SIG-M5 treated with dmso at 0.1 percent for 504 hours (cell line): ENCODE measurements at regions not wholly inside any gene's neighbourhood (a gene's known extent, or its start where the extent isn't known, plus 50 kb on each side); places are given as distances from the start of the nearest gene placed in this dataset.

Experiments used
- DNase-seq: peaks from one replicate; lab custom pipeline; 2025; ENCODE audit not compliant: unreplicated experiment; lab: John Stamatoyannopoulos, UW

DNA sequence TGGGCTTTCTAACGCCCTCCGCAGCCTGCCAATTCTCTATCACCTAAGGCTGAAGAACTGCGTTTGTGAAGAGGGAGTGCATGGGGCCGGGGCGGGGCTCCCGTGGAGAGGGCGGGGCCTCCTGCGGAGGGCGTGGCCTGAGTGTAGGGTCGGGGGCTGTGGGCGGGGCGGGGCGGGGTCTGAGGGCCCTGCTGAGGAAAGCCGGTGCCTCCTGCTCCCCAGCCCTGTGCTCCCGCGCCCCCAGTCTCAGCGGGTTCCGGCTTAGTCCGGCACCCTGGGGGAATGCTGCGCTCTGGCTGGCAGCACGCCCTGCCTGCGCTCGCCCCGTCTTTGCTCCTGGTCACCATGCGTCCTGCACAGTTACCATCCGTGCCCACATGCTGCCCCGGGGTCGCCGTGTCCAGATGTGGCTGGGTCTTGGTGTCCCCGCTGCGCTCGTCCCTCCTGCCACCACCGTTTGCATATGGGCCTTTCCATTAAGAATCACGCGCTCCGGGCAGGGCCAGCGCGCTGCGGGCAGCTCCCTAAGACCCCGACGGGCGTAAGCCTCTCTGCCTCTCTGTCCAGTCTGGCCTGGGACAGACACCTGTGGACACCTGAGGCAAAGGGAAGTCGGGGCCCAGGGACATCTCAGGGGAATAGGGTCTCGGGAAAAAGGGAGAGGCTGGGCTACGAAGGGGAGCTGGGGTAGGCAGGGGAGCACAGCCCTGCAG is 144.0 kb upstream of the RET start:
- DNase-seq: no peak

- DNase-seq: no peak
Observed at GRCh38 chr10:42933448-42934340, 143.2 kb upstream of the RET start.

DNA sequence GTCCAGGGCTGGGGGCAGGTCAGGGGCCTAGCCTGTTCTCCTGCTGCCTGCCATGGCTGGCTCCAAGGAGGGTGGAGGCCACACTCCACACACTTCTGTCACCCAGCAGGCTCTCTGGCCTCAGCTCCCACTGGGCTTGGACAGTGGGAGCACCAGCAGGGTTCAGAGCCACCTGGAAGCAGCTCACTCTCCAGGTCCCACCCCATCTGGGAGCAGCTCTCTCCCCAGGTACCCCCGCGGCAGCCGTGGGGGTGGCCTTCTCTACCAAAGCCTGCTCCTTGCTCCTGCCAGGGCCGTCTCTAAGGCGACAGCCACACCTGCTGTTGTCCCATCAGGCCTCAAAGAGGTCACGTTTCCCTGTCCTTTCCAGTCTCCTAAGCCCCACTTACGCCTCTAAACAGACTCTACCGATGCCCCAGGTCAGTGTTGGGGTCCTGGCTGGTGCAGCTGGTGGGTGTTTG is 142.5 kb upstream of the RET start:
- DNase-seq: no peak

- DNase-seq: no peak
Observed at GRCh38 chr10:42934842-42935241, 142.0 kb upstream of the RET start.

GRCh38 chr10:42935466-42935865 is 141.4 kb upstream of the RET start:
- no peak for DNase-seq

- no peak for DNase-seq
Observed at GRCh38 chr10:42936580-42936979, 140.3 kb upstream of the RET start.

- no peak for DNase-seq
Observed at GRCh38 chr10:42937048-42937447, 139.8 kb upstream of the RET start.

- DNase-seq: no peak
Observed at GRCh38 chr10:42937649-42938180, 139.2 kb upstream of the RET start.

DNA sequence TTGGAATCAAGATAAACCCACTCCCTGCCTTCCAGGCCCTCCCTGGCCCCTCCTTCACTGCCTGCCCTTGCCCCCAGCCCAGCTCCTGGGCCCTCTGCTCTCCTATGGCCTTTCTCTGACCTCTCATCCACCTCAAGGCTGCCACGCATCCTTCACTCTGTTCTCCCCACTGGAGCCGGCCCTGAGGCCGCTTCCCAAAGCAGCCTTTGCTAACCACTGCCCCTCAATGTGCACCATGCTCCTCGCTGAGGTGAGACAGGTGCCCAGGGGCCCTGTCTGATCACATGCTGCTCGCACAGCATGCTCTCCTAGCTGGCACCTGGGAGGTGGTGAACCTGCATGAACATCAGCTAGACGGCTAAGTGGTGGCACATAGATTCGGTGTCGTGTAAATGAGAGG is 138.5 kb upstream of the RET start:
- DNase-seq: no peak

- no peak for DNase-seq
Observed at GRCh38 chr10:42939237-42939636, 137.6 kb upstream of the RET start.

- no peak for DNase-seq
Observed at GRCh38 chr10:42939685-42940366, 137.0 kb upstream of the RET start.

GRCh38 chr10:42940487-42941294 is 136.2 kb upstream of the RET start:
- no peak for DNase-seq

DNA sequence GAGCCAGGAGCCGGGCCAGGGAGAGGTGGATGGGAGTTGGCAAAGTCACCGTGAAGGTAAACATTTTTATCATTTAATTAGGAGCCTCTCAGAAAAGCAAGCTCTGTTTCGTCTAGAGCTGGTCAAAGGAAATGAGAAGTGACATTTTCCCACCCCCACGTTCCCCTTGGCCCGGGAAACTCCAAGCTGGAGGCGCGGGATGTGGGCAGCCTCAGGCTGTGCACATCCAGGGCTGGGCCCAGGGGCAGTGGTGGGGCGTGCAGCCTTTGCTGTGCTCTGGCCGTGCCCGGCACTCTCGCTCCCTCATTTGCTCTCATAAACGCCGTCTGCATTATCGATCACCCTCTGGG is 135.6 kb upstream of the RET start:
- DNase-seq: no peak

DNA sequence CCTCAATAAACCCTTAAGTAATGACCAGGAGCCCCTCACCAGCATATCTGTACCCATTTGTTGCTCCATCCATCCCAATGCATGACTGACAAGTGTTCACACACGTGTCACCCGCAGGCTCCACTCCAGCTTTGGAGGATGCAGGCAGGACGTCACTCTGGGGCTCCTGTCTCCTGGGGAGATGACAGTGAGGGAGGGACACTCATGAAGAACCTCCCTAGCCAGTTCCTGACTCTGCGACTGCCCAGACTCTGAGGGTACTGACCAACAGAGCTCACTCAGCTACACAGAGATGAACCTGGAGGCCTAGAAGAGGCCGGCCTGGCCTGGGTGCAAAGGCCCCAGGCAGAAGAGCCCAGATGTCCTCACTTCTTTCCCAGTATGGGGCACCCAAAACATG is 135.1 kb upstream of the RET start:
- DNase-seq: no peak

GRCh38 chr10:42942279-42942950 is 134.5 kb upstream of the RET start:
- no peak for DNase-seq

DNA sequence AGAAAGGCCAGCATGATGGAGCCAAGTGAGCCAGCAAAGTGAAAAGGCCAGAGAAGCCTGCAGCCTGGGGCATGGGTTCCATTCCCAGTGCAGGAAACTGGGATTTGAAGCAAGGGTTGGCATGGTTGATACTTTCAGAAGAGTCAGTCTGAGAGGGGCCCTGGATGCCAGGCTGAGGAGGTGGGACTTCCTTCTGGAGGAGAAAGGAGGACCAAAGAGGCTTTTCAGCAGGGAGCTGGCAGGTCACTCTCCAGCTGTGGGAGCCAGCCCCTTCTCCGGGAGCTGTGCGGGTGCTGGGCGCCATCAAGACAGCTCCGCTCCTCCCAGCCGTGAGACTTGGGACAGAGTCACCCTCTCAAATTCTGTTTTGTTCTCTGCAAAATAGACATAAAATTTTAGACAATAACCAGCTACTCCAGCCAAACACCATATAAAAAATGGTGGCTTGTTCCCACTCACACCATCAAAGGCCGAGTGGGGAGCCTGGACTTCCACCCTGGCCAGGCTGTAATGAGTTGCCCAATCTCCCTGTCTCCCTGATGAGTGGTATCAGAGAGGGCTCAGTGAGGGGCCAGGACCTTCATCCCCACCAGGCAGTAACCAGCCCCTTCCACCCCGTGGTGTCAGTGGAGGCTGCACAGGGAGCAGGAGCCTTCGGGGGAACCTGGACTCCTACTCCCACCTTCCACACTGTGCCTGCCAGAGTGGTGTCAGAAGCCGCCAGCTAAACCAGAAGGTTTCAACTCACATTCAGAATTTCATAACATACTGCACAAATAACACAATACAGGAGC is 133.6 kb upstream of the RET start:
- no peak for DNase-seq

- no peak for DNase-seq
Observed at GRCh38 chr10:42948040-42948439, 128.8 kb upstream of the RET start.

DNA sequence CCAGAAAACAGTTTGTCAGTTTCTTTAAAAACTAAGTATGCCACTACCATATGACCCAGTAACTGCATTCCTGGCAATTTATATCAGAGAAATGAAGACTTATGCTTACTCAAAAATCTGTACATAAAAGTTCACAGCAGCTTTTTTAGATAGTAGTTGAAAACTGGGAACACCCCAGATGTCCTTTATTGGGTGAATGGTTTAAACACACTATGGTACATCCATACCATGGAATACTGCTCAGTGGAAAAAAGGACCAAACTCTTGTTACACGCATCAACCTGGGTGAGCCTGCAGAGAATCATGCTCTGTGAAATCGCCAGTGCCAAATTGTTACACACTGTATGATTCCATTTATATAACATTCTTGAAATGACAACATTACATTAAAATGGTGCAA is 127.6 kb upstream of the RET start:
- DNase-seq: no peak
